Testis (tissue), 2 donors: ENCODE measurements at regions not wholly inside any gene's neighbourhood (a gene's known extent, or its start where the extent isn't known, plus 50 kb on each side); places are given as distances from the start of the nearest gene placed in this dataset.

ENCODE experiments used
- CTCF ChIP-seq, 3 experiments: fragments of 450-650 bp in 2 of 3; fragments of 200-600 bp in 1 of 3; sonication (generic) in 1 of 3; IDR thresholded peaks; one replicate each; pipeline ENCODE4 v1.5.1; 2016 to 2019; ENCODE audit warnings: antibody characterized with exemption in 3 of 3, mild to moderate bottlenecking in 2 of 3, moderate library complexity in 1 of 3
- POLR2A ChIP-seq: fragments of 450-650 bp; IDR thresholded peaks from one replicate; pipeline ENCODE4 v1.6.1; 2017; ENCODE audit warnings: antibody characterized with exemption, mild to moderate bottlenecking, moderate library complexity

GRCh38 chr7:18166002-18166401 is 138.4 kb upstream of the PRPS1L1 start:
- TF ChIP-seq CTCF (IDR thresholded peaks at IDR 0.05) (no peak), POLR2A (no peak)
